ENCODE measurements at regions not wholly inside any gene's neighbourhood (a gene's known extent, or its start where the extent isn't known, plus 50 kb on each side); places are given as distances from the start of the nearest gene placed in this dataset.
"Not testable (repeated sequence)": the region's sequence is repeated elsewhere in the genome, so short reads cannot be mapped to it uniquely, and the experiment has no call there.

DNA sequence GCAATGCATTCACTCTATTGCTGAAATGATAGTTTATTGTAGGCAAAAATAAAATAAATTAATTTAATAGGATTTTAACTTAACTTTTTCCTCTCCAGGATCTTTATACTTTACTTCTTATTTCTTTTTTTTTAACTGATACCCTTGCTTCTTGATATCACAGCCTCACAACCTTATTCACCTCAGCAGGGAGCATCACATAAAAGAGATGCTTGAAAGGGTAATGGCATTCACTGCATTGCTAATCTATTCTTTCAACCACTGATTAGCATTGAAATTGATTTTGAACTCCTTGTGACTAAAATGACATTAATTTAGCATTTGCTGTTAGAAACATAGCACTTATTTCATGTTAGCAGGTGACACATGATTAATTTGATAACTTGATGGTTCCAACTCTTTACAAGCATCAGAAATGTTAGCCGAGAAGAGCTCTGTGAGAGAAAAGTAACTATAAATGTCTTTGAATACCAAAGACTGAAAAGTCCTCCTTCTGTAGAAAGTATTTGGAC lies 689.5 kb upstream of the MGAT4C start:
- DNase-seq (ENCODE audit: low spot score): no peak

DNA sequence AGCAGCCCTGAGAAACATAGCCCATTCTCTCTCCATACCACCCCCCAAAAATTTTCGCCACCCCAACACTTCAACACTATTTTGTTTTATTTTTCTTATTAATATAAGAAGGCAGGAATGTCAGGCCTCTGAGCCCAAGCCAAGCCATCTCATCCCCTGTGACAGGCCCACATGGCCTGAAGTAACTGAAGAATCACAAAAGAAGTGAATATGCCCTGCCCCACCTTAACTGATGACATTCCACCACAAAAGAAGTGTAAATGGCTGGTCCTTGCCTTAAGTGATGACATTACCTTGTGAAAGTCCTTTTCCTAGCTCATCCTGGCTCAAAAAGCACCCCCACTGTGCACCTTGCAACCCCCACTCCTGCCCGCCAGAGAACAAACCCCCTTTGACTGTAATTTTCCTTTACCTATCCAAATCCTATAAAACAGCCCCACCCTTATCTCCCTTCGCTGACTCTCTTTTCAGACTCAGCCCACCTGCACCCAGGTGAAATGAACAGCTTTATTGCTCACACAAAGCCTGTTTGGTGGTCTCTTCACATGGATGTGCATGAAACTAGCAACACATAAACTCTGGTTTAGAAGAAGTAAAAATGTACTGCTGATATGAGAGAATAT lies 688.1 kb upstream of the MGAT4C start:
- not testable (repeated sequence) for DNase-seq (ENCODE audit: low spot score)

DNA sequence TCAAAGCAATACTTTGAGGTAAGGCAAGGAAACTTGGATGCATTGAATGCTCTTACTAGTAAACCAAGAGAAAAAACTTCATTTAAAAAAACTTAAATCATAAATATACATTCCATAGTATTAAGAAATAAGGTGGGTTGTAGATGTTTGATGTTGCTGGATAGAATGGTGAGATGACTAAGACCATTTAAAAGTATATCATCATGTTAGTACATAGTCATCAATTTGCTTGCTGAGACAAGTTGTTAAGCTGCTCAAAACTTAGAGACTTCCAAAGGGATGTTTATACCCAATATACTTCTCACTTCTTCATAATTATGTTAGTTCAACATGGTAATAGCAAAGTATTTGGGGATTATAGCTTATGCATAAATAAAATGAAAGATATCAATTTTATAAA lies 675.5 kb upstream of the MGAT4C start:
- DNase-seq (ENCODE audit: low spot score): no peak

DNA sequence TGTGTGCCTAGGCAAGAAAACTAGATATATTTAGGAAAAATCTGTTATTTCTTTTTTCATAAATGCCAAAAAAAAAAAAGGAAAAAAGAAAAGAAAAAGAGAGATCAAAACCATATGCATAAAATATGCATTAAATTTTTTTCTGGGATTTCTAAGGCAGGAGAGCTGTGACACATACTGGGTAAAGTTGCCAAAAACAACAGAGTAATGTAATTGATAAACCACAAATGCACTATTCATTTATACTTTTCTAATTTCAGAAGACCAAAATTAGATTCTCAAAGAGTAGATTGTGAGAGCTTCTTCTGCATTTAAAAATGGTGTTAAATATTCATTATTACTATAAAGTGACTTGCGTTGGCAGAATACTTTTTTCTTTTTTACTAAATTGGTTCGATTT lies 673.8 kb upstream of the MGAT4C start:
- DNase-seq (ENCODE audit: low spot score): no peak

DNA sequence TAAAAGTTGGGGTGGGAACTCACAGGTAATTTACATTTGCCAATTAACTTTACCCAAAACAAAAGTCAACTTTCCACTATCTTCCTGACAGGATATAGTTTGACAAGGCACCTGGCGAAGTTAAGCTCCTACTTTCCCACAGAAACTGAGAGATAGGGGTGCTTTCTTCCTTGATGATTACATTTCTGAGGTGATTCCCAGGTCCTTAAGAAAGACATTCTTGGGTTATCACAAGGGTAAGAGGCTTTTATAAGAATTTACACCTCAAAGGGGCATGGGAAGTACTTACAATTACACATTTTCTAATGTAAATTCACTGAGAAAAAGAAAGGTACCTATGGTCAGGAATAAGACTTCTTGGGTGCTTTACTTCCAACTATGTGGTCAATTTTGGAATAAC lies 660.9 kb upstream of the MGAT4C start:
- no peak for DNase-seq (ENCODE audit: low spot score)

DNA sequence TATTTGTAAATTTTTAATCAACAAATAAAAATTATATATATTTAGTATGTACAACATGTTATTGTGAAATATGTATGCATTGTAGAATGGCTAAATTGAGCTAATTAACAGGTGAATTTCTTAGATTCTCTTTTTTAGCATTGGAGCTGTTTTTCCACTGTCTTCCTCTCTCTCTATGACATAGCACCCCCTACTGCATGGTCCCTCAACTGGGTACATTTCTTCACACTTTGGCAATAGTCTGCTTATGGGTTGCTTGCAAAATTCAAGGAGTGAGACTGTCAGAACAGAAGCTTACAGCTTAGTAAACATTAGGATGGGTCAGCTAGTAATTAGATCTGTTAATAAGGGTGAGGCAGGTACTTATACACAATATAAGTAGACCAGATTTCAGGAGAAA lies 658.5 kb upstream of the MGAT4C start:
- no peak for DNase-seq (ENCODE audit: low spot score)

DNA sequence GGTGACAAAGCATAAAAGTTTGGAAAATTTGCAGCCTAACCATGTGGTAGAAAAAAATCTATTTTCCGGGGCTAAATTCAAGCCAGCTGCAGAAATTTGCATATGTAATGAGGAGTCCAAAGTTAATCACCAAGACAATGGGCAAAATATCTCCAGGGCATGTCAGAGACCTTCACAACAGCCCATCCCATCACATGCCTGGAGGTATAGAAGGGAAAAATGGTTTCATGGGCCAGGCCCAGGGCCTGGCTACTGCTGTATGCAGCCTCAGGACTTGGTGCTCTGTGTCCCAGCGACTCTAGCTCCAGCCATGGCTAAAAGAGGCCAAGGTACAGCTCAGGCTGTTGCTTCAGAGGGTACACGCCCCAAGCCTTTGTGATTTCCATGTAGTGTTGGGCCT lies 655.8 kb upstream of the MGAT4C start:
- DNase-seq (ENCODE audit: low spot score): no peak

DNA sequence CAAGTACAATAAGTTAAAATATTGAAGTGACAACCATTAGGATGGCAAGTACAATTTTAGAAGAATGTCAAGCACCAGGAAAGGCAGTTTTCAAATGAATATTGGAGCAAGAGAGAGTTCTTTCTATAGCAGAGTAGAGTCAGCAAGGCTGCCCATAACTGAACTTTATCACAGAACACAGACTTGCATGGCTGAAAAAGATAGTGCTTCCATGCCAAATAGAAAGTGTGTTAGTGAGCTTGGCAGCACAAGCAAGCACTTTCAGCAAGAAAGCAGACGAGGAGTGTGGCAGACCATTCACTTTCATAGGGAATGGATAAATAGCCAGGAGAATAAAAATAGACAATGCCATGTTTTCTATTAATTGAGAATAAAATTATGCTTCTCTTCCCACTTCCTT lies 647.0 kb upstream of the MGAT4C start:
- no peak for DNase-seq (ENCODE audit: low spot score)

DNA sequence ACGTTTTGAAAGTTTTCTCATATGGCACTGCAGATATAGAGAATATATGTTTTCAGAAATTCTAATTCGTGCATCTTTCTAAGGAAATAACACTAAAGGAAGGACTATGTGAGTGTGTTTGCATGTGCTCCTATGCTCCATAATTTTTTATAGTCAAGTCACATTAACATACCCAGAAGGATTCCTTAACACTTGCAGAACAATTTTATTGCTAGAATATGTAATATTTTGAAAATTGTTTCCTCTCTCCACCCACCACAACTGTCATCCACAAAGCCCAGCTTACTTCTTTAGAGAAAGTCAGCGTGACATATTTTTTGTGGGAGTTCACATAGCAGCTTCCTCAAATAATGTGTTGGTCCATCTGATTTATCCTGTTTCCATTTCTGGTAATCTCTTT lies 604.6 kb upstream of the MGAT4C start:
- DNase-seq (ENCODE audit: low spot score): no peak

DNA sequence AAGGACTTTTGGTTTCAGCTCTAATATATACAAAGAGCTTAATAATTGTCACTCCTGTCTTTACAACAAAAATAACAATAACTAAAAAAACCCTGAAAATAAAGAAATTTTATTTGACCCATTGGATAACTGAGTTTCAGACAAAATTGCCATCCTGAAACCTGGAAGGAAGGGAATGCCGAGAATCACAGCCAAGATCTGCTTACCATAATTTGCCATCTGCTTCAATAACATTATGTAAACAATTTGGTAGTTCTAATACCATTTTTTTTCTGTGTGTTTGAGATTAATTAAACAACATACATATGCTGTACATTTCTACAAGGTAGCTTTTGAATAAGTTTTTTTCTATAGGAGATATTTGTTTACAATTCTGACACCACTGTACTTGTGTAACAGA lies 596.3 kb upstream of the MGAT4C start:
- no peak for DNase-seq (ENCODE audit: low spot score)

DNA sequence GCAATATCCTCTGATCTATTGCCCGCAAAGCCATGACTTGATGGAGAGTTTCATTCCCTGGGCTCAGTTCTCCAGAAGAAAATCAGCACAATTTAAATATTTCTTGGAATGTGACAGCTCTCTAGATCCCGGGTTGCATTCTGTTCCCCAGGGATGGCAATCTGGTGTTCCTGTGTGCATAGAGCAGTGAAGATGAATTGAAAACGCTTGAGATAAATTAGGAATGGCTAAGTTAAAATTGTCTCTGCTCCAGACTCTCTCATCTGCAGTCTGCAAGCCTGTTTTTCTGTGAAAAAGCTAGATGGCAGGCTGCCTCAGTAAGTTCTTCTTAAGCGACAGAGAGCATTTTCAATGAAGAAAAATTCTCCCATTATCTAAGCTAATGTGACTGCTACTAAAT lies 582.5 kb upstream of the MGAT4C start:
- DNase-seq (ENCODE audit: low spot score): peak; percentile 26

DNA sequence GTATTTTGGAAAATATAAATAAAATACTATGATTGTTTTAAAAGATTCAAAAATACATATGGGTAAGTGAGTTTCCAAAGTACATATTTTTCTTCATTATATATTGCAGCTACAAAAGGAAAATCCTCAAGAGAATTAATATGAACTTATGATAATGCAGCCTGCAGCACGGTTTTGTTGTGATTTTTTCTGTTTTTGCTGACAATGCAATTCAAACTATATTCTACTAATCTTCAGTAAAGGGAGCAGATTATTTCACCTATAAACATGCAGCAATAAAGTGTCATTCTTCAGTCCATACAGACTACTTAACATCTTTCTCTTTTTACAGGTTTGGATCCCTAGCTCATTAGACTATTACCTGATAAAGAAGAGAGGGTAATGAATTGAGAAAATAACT lies 582.1 kb upstream of the MGAT4C start:
- peak; percentile 2 for DNase-seq (ENCODE audit: low spot score)

DNA sequence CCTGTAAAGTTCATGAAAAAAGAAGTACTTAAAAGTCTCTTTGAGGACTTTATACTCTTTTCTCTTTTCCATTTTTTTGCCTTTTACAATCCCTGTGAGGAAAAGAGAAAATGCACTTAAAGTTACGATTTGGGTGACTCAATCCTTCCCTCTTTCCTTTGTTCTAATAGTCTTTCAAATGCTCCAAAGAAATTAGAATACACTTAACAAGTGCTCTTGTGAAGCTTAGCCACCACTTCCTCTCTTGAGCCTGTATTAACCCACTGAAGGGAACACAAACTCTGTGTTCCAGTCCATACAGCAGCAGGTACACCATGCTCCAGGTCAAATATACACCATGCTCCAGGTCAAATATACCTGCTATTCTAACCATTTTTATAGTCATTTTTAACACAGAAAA lies 581.1 kb upstream of the MGAT4C start:
- DNase-seq (ENCODE audit: low spot score): peak; percentile 3

DNA sequence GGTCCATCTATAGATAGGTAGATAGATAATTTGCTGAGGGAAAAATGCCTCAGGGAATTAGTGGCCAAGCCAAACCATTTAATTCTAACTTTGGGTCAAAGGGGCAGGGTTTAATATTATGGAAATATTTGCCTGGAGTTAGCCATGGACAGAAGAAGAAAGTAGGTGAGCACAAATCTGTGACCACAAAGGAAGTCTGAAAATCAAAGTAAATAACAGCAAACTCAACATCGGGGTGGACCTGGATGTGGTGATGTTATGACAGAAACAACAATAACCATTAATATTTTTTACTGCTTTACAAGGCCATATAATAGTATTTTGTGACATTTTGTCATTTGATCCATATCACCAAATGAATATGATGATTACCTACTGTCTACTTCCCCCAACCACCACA lies 578.0 kb upstream of the MGAT4C start:
- DNase-seq (ENCODE audit: low spot score): no peak

DNA sequence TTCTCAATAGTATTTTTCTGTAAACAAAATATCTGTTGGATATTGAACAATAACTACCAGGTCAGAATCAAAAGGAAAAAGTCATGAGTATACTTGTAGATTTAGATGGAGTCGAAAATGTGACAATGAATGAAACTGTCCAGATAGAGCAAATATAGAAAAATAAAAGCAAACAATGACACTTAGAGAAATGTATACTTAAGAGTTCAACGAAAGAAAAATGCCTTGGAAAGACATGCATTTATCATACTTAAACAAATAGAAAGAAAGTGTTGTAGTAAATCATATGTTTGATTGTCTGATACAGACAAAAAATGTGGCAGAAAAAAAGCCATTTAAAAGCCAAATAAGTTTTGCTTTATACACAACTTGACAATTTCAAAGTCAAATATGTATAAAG lies 571.2 kb upstream of the MGAT4C start:
- DNase-seq (ENCODE audit: low spot score): no peak

DNA sequence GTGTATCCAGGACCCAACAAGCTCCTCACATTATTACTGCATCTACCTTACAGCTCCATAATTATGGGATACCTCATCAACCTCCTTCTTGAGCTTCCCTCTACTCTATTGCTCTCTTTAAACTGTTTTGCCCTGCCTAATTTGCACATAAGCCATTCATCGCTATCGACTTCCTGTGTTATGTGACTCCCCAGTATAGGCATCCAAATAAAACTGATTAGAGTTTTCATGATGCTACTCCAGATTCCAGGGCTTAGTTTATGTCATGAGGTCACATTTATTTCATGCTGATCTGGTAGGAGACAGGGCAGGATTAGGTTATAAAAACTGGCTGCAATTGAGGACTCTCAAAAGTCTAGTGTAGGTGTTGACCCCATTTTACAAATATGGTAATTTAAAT lies 569.9 kb upstream of the MGAT4C start:
- no peak for DNase-seq (ENCODE audit: low spot score)

DNA sequence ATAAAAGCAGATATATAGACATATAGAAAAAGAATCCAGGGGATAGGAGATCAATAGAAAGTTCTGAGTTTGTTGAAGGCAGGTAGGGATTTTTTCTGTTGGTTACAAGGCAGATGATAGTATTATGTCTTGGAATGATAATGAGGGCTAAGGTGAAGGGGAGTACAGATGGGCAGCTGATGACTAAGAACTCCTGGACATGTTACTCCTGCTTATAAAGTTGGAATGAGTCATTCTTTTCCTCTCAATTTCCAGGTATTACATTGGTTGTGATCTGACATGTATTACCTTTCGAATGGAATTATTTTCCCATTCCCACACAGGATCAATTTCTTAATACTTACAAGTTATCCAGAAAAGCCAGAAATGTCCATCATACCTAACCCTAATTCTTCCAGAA lies 545.2 kb upstream of the MGAT4C start:
- DNase-seq (ENCODE audit: low spot score): no peak

DNA sequence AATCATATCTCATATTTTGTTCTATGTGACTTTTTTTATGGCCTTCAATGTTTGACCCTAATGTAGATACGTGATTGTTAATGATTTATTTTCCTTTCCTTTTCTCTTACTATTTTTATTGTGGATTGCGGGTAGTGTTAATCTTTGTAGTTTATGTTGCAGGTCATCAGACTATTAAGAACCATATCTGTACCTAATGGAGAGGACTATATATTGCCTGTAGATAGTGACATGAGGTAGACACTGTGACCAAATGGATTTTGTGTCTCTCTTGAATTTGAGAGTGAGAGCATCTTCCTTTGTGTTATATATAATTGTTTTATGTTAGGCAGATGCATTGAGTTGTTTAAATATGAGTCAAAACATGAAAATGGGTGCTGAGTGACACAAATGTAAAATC lies 543.4 kb upstream of the MGAT4C start:
- no peak for DNase-seq (ENCODE audit: low spot score)

DNA sequence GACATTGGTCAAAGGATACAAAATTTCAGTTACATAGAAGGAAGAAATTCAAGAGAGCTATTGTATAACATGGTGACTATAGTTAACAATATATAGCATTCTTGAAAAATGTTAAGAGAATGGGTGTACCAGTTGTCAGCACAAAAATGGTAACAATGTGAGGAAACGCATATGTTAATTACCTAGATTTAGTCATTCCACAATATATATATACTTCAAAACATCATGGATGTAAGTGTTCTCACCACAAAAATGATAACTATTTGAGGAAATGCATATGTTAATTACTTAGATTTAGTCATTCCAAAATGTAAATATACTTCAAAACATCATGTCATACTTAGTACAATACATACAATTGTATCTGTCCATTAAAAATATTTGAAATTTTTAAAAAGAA lies 540.4 kb upstream of the MGAT4C start:
- no peak for DNase-seq (ENCODE audit: low spot score)

DNA sequence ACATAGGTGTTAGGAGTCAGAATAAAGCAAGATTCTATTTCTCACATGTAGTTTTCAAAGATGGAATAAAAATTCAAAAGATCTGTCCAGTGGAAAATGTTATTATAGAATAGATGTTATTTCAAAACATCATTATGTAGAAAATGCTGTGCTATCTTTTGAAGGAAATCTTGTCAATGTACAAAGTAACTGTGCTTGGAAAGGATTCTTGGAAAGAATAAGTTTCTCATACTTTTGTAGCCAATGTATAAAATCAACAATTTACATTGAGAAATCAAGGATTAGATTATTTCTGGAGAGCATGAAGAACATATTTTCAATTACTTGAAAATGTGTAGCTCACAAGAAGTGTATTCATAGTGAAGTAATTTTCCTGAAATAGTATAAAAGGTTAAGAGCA lies 532.5 kb upstream of the MGAT4C start:
- DNase-seq (ENCODE audit: low spot score): no peak

DNA sequence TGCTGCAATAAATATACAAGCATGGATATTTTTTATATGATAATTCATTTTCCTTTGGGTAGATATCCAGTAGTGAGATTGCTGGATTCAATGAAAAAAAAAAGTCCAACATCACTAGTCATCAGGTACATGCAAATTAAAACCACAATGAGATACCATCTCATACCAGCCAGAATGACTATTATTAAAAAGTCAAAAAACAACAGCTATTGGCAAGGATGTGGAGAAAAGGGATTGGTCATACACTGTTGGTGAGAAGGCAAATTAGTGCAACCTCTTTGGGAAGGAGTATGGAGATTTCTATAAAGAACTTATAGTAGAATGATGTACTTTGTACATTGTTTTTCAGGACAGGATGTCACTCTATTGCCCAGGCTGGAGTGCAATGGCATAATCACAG lies 531.2 kb upstream of the MGAT4C start:
- DNase-seq (ENCODE audit: low spot score): no peak

DNA sequence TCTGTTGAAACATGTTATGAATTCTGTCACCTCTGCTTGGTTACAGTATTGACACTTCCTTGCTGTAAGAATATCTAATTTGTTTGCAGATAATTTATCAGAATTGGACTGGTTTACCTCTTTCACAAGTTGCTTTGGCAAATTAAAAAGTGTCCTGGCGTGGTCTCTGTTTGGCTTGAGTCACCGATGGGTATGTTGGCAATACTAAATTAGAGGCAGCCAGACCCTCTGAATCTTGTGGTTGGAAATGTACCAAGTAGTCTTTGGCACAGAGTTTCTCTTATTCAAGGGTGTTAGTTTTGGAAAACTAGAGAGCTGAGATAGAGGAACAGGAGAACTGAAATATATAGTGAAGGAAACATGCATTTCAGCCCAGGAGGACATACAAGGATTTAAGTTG lies 521.1 kb upstream of the MGAT4C start:
- DNase-seq (ENCODE audit: low spot score): peak; percentile 5

DNA sequence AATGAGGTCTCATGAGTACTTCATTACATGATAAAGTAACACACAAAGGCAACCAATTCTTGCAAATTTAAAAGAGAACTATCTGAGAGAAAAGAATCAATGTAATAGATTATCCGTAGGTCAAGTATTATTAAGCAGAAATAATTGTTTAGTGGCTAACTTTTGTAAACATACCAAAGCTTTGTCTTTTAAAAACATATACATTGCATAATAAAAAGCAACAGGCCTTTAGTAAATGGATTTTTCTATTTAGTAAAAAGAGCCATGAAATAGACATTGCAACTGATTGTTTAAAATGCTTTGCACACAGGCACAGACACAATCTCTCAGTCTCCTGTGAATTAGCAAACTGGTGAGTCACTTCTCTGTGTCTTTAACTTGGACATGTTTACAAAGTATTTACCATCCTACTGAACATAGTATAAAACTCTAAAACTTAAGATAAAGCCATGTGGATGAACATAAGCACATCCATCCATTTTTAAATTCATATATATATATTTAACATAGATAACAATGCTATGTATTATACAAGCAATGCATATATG lies 518.7 kb upstream of the MGAT4C start:
- DNase-seq (ENCODE audit: low spot score): no peak

DNA sequence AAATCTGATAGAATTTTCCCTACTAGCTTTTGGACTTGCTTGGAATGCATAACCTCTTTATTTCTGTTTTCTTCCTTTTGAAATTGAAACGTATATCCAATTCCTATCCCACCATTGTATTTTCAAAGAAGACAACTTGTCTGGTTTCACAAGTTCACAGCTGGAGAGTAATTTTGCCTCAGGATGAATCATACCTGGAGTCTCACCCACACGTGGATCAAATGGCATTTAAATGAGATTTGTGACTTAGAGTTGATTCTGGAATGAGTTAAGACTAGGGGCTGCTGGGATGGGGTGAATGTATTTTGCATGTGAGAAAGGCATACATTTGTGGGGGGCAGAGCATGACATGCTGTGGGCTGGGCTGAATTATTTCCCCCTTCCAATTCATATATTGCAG lies 516.5 kb upstream of the MGAT4C start:
- DNase-seq (ENCODE audit: low spot score): no peak

Data from globus pallidus (tissue), 1 donor.